ENCODE measurements at regions not wholly inside any gene's neighbourhood (a gene's known extent, or its start where the extent isn't known, plus 50 kb on each side); places are given as distances from the start of the nearest gene placed in this dataset.

DNA sequence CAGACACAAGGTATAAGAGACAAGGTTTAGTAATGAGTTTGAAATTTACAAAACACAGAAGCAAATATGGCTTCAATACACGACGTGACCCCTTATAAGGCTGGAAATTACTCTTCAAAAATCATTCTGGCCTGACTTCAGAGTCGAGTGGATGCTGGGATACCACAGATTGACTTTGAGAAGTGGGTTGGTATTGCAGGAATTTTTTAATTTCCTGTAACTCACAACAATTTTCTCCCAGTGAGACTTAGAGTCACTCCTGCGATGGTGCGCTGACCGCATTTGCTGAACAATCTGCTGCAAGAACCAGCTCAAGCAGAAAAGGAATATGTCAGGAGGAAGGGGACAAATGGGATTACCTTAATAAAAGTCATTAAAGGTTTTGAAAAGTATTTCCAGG, 132.1 kb downstream of the EMX2 start:
- H3K4me3 ChIP-seq (ENCODE audit: low read depth, low read length) = no peak overlapping the region
- ChIA-PET POLR2A (no interaction called here), CTCF (no interaction called here)
- no peaks in the 10 kb centered on the region for H3K27me3 ChIP-seq (ENCODE audit: control insufficient read depth, insufficient read depth, low read length)
- no peak for DNase-seq (ENCODE audit: low read depth, low spot score)
- peaks cover 17% of the 10 kb centered on the region for H3K9me3 ChIP-seq (ENCODE audit: control insufficient read depth, insufficient read depth, low read length)
- H3K27ac ChIP-seq (ENCODE audit: low read depth, low read length) = no peak overlapping the region
- TF ChIP-seq, protein P1, sequence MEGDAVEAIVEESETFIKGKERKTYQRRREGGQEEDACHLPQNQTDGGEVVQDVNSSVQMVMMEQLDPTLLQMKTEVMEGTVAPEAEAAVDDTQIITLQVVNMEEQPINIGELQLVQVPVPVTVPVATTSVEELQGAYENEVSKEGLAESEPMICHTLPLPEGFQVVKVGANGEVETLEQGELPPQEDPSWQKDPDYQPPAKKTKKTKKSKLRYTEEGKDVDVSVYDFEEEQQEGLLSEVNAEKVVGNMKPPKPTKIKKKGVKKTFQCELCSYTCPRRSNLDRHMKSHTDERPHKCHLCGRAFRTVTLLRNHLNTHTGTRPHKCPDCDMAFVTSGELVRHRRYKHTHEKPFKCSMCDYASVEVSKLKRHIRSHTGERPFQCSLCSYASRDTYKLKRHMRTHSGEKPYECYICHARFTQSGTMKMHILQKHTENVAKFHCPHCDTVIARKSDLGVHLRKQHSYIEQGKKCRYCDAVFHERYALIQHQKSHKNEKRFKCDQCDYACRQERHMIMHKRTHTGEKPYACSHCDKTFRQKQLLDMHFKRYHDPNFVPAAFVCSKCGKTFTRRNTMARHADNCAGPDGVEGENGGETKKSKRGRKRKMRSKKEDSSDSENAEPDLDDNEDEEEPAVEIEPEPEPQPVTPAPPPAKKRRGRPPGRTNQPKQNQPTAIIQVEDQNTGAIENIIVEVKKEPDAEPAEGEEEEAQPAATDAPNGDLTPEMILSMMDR (IDR thresholded peaks at IDR 0.05; ENCODE audit: low read depth, low read length) = no peak

DNA sequence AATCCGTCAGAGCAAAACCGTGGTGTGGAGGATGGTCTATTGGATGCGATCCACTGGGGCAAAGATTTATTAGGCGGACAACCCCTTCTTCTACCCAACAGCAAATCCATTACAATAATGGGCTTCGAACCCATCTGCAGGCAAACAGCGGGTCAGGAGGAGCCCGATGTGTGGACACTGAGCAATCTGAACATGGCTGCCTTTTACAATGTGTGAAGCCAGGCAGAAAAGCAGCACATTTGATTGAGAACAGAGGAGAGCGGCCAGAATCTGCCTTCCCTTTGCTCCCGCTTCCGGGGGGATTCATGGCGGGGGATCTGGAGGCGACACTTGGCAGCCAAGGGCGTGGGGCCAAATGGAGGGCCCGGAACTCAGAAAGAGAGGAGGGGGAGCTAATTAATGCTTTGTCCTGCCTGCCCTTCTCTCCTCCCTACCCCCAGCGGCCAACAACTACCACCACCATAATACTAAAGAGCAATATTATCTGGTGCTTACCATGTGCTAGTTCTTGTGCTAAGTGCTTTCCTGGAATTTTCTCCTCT, 133.0 kb downstream of the EMX2 start:
- Histone ChIP-seq H3K27me3 (ENCODE audit: control insufficient read depth, insufficient read depth, low read length) (no peaks in the 10 kb centered on the region), H3K27ac (ENCODE audit: low read depth, low read length) (no peak overlapping the region), H3K4me3 (ENCODE audit: low read depth, low read length) (no peak overlapping the region), H3K9me3 (ENCODE audit: control insufficient read depth, insufficient read depth, low read length) (peaks cover 18% of the 10 kb centered on the region)
- DNase-seq (ENCODE audit: low read depth, low spot score) = no peak
- TF ChIP-seq, protein P1 (IDR thresholded peaks at IDR 0.05; ENCODE audit: low read depth, low read length) = no peak
- CTCF ChIA-PET = no interaction called here
- POLR2A ChIA-PET = no interaction called here

DNA sequence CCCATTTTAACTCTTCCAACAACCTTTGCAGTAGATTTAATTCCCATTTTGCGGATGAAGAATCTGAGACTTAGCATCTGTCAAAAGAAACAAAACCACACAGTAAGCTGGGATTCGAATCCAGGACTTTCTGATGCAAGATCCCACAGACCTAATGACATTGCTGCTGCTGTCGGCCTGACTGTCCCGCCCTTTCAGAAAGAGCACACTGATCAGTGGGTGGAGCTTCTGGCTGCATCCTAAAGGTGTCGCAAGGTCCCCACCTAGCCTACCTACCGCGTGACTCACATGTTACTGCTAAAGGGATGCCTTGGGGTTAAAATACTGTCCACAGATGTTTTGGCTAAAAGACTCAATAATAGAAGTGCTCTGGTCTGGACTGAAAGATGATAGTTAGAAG, 134.7 kb downstream of the EMX2 start:
- no peaks in the 10 kb centered on the region for H3K27me3 ChIP-seq (ENCODE audit: control insufficient read depth, insufficient read depth, low read length)
- CTCF ChIA-PET = no interaction called here
- H3K9me3 ChIP-seq (ENCODE audit: control insufficient read depth, insufficient read depth, low read length) = peaks cover 18% of the 10 kb centered on the region
- TF ChIP-seq, protein P1 (IDR thresholded peaks at IDR 0.05; ENCODE audit: low read depth, low read length) = no peak
- no peak for DNase-seq (ENCODE audit: low read depth, low spot score)
- no peak overlapping the region for H3K4me3 ChIP-seq (ENCODE audit: low read depth, low read length)
- POLR2A ChIA-PET = no interaction called here
- H3K27ac ChIP-seq (ENCODE audit: low read depth, low read length) = no peak overlapping the region

DNA sequence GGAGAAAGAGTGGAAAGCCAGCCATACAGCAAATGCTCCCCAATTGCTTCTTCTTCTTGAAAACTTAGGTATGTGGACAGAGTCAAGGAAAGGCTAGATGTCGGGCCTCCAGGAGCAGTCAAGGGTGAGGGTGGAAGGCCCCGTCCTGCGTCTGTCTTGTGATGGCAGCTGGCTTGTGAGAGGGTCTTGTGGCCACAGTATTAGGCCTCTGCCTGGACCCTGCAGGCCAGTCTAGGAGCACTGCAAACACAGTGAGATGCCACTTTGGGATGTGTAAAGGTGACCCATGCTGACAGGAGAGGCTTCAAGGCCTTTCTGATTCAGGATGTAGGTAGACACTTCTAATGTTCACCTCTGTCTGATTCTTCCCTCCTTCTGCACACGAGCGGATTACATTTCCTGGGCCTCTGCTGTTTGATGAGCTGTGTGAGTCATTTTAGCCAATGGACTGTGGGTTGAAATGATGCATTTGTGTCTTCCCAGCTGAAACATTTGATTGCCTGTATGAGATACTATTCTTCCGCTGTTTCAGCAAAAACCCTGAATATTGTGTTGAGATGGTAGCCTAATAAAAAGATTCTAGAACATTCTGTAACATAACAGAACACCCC, 135.4 kb downstream of the EMX2 start:
- TF ChIP-seq, protein P1 (IDR thresholded peaks at IDR 0.05; ENCODE audit: low read depth, low read length) = no peak
- H3K27me3 ChIP-seq (ENCODE audit: control insufficient read depth, insufficient read depth, low read length) = no peaks in the 10 kb centered on the region
- no peak overlapping the region for H3K4me3 ChIP-seq (ENCODE audit: low read depth, low read length)
- DNase-seq (ENCODE audit: low read depth, low spot score) = no peak
- no peak overlapping the region for H3K27ac ChIP-seq (ENCODE audit: low read depth, low read length)
- ChIA-PET CTCF (no interaction called here), POLR2A (no interaction called here)
- H3K9me3 ChIP-seq (ENCODE audit: control insufficient read depth, insufficient read depth, low read length) = peaks cover 14% of the 10 kb centered on the region

DNA sequence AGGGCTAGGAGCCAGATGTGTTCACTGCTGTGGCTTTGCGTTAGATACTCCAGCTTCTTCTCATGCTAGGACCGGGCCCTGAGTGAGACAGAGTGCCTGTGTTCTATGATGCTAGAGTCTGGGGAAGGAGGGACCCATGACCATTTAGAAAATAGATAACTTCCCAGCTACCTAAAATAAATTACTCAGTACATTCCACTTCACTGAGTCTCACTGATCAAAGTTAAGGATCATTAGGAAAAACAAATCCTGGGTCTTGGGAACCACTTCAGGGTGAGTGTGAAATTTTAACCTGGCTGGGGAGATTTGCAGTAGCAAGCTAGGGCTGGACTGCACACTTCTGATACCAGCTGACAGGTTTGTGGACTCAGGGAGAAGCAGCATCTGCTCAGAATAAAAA, 138.1 kb downstream of the EMX2 start:
- DNase-seq (ENCODE audit: low read depth, low spot score) = no peak
- Histone ChIP-seq H3K27me3 (ENCODE audit: control insufficient read depth, insufficient read depth, low read length) (no peaks in the 10 kb centered on the region), H3K9me3 (ENCODE audit: control insufficient read depth, insufficient read depth, low read length) (peaks cover 30% of the 10 kb centered on the region), H3K4me3 (ENCODE audit: low read depth, low read length) (no peak overlapping the region), H3K27ac (ENCODE audit: low read depth, low read length) (no peak overlapping the region)
- CTCF ChIA-PET = no interaction called here
- TF ChIP-seq, protein P1 (IDR thresholded peaks at IDR 0.05; ENCODE audit: low read depth, low read length) = no peak
- POLR2A ChIA-PET = no interaction called here

Measured in AG04450 (cell line).